ENCODE measurements at regions not wholly inside any gene's neighbourhood (a gene's known extent, or its start where the extent isn't known, plus 50 kb on each side); places are given as distances from the start of the nearest gene placed in this dataset.

DNA sequence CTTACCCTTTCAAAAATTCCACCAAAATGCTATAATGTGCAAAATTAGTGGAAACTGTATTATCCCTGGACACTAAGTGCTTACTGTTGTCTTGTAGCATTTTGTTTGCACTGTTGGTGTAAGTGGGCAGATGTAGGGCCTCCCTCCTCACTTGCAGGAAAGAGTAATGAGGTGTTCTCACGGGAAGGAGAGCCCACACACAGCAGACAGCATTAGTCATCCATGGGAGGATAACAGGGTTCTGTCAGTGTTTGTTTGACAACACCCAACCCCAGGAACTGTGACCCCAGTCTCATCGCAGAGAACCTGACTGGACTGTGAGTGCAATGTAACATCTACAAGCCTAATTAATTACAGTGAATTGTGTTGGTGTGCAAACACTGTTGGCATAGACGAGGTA, 58.7 kb upstream of the VSTM2A start (continued):
- no peak for TF ChIP-seq REST (IDR thresholded peaks at IDR 0.05; ENCODE audit: low read depth, low read length)
- no peak for TF ChIP-seq JUND (IDR thresholded peaks at IDR 0.05; ENCODE audit: low read depth, low read length)
- no peak for TF ChIP-seq USF2 (IDR thresholded peaks at IDR 0.05; ENCODE audit: borderline replicate concordance, low read depth, low read length)
- TF ChIP-seq, protein P1, sequence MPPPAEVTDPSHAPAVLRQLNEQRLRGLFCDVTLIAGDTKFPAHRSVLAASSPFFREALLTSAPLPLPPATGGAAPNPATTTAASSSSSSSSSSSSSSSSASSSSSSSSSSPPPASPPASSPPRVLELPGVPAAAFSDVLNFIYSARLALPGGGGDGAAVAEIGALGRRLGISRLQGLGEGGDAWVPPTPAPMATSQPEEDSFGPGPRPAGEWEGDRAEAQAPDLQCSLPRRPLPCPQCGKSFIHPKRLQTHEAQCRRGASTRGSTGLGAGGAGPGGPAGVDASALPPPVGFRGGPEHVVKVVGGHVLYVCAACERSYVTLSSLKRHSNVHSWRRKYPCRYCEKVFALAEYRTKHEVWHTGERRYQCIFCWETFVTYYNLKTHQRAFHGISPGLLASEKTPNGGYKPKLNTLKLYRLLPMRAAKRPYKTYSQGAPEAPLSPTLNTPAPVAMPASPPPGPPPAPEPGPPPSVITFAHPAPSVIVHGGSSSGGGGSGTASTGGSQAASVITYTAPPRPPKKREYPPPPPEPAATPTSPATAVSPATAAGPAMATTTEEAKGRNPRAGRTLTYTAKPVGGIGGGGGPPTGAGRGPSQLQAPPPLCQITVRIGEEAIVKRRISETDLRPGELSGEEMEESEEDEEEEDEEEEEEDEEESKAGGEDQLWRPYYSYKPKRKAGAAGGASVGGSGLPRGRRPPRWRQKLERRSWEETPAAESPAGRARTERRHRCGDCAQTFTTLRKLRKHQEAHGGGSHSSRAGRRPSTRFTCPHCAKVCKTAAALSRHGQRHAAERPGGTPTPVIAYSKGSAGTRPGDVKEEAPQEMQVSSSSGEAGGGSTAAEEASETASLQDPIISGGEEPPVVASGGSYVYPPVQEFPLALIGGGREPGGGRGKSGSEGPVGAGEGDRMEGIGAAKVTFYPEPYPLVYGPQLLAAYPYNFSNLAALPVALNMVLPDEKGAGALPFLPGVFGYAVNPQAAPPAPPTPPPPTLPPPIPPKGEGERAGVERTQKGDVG (CRISPR knock-in tag; IDR thresholded peaks at IDR 0.05), result no peak
- TF ChIP-seq ZSCAN29 (IDR thresholded peaks at IDR 0.05), result no peak
- TF ChIP-seq RAD51 (IDR thresholded peaks at IDR 0.05), result no peak

Data from GM12878 (cell line).